ENCODE measurements at regions not wholly inside any gene's neighbourhood (a gene's known extent, or its start where the extent isn't known, plus 50 kb on each side); places are given as distances from the start of the nearest gene placed in this dataset.

GRCh38 chr1:47675721-47676120 lies 237.9 kb downstream of the FOXD2 start:
- TF ChIP-seq POLR2AphosphoS5 (IDR thresholded peaks at IDR 0.05), result no peak
- no peak for TF ChIP-seq CTCF (IDR thresholded peaks at IDR 0.05 in 8 of 11, conservative IDR thresholded peaks at IDR 0.05 in 3 of 11)
- no peak for TF ChIP-seq POLR2A (IDR thresholded peaks at IDR 0.05)
- H3K9me3 ChIP-seq, result peaks cover 0 to 23% (median 14%) of the 10 kb centered on the region in 8 donors
- no peaks in the 10 kb centered on the region for H3K4me1 ChIP-seq
- H3K4me3 ChIP-seq, result no peak overlapping the region
- peaks cover 0 to 5% (median 0%) of the 10 kb centered on the region in 7 donors for H3K27me3 ChIP-seq (replicated peaks in 1 of 7)
- H3K36me3 ChIP-seq, result no peaks in the 10 kb centered on the region
- intact Hi-C loops (cut with DNase I; ENCODE audit: low total_unique reads), result no loop called here
- no peak for DNase-seq
- WGBS, 5 donors, result 89 to 94% (median 93%) methylated on average over 11 of the region's 11 CpGs
- H3K27ac ChIP-seq, result no peak overlapping the region

- peak; percentile 54 for DNase-seq
- H3K4me1 ChIP-seq, result no peaks in the 10 kb centered on the region
- no peak overlapping the region for H3K4me3 ChIP-seq
- intact Hi-C loops (cut with DNase I; ENCODE audit: low total_unique reads), result no loop called here
- H3K27ac ChIP-seq, result no peak overlapping the region
- TF ChIP-seq POLR2A (IDR thresholded peaks at IDR 0.05), result no peak
- no peak for TF ChIP-seq POLR2AphosphoS5 (IDR thresholded peaks at IDR 0.05)
- TF ChIP-seq CTCF (IDR thresholded peaks at IDR 0.05 in 8 of 11, conservative IDR thresholded peaks at IDR 0.05 in 3 of 11), result no peak
- 81 to 88% (median 84%) methylated on average over 14 of the region's 14 CpGs for WGBS, 5 donors
- peaks cover 0 to 20% (median 14%) of the 10 kb centered on the region in 8 donors for H3K9me3 ChIP-seq
- peaks cover 0 to 5% (median 0%) of the 10 kb centered on the region in 7 donors for H3K27me3 ChIP-seq (replicated peaks in 1 of 7)
- H3K36me3 ChIP-seq, result no peaks in the 10 kb centered on the region
Measured at GRCh38 chr1:47676311-47677054, 238.6 kb downstream of the FOXD2 start.

GRCh38 chr1:47677241-47677940 lies 239.5 kb downstream of the FOXD2 start:
- 83 to 92% (median 85%) methylated on average over 18 to 24 of the region's 24 CpGs for WGBS, 5 donors
- no peak overlapping the region for H3K27ac ChIP-seq
- intact Hi-C loops (cut with DNase I; ENCODE audit: low total_unique reads), result no loop called here

More at GRCh38 chr1:47677241-47677940, 239.5 kb downstream of the FOXD2 start:
- Histone ChIP-seq H3K27me3 (replicated peaks in 1 of 7) (peaks cover 0 to 5% (median 0%) of the 10 kb centered on the region in 7 donors), H3K4me1 (no peaks in the 10 kb centered on the region), H3K4me3 (no peak overlapping the region), H3K36me3 (no peaks in the 10 kb centered on the region), H3K9me3 (peaks cover 0 to 14% (median 10%) of the 10 kb centered on the region in 8 donors)
- TF ChIP-seq POLR2AphosphoS5 (IDR thresholded peaks at IDR 0.05) (no peak), CTCF (IDR thresholded peaks at IDR 0.05 in 8 of 11, conservative IDR thresholded peaks at IDR 0.05 in 3 of 11) (no peak), POLR2A (IDR thresholded peaks at IDR 0.05) (no peak)
- peak; percentile 62 for DNase-seq
